ENCODE measurements at regions not wholly inside any gene's neighbourhood (a gene's known extent, or its start where the extent isn't known, plus 50 kb on each side); places are given as distances from the start of the nearest gene placed in this dataset.

- H3K4me3 ChIP-seq (replicated peaks in 1 of 2; ENCODE audit: low read depth in 1 of 2, low read length in 2 of 2) = no peak overlapping the region
- H4K20me1 ChIP-seq (ENCODE audit: insufficient read depth) = no peaks in the 10 kb centered on the region
- peaks cover 32% of the 10 kb centered on the region for H3K27me3 ChIP-seq (ENCODE audit: insufficient read depth, low read length)
- no peak overlapping the region for H3K9ac ChIP-seq (ENCODE audit: low read length)
- H3K4me1 ChIP-seq (ENCODE audit: control insufficient read depth in 1 of 2, insufficient read depth in 2 of 2, low read length in 2 of 2) = no peaks in the 10 kb centered on the region
- ChIA-PET RAD21 (ENCODE audit: low non-redundant PET in 1 of 2, low total read pairs in 2 of 2, uncharacterized antibody in 2 of 2, unreplicated experiment in 2 of 2) (no interaction called here), CTCF (no interaction called here), POLR2A (no interaction called here)
- H3K27ac ChIP-seq (ENCODE audit: low read depth, low read length) = no peak overlapping the region
- BruUV-seq (replicated peaks) = no TSS peak
- TF ChIP-seq ELF1 (IDR thresholded peaks at IDR 0.05; ENCODE audit: borderline replicate concordance, low read depth) = no peak
- TF ChIP-seq EZH2 (IDR thresholded peaks at IDR 0.05) = no peak
- TF ChIP-seq, protein P1, sequence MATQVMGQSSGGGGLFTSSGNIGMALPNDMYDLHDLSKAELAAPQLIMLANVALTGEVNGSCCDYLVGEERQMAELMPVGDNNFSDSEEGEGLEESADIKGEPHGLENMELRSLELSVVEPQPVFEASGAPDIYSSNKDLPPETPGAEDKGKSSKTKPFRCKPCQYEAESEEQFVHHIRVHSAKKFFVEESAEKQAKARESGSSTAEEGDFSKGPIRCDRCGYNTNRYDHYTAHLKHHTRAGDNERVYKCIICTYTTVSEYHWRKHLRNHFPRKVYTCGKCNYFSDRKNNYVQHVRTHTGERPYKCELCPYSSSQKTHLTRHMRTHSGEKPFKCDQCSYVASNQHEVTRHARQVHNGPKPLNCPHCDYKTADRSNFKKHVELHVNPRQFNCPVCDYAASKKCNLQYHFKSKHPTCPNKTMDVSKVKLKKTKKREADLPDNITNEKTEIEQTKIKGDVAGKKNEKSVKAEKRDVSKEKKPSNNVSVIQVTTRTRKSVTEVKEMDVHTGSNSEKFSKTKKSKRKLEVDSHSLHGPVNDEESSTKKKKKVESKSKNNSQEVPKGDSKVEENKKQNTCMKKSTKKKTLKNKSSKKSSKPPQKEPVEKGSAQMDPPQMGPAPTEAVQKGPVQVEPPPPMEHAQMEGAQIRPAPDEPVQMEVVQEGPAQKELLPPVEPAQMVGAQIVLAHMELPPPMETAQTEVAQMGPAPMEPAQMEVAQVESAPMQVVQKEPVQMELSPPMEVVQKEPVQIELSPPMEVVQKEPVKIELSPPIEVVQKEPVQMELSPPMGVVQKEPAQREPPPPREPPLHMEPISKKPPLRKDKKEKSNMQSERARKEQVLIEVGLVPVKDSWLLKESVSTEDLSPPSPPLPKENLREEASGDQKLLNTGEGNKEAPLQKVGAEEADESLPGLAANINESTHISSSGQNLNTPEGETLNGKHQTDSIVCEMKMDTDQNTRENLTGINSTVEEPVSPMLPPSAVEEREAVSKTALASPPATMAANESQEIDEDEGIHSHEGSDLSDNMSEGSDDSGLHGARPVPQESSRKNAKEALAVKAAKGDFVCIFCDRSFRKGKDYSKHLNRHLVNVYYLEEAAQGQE (IDR thresholded peaks at IDR 0.05; ENCODE audit: low read depth) = no peak
- no peak for TF ChIP-seq CEBPB (IDR thresholded peaks at IDR 0.05; ENCODE audit: low read depth)
- 0 out of 6 replicates have a peak, but pooled peaks of 1 of the 3 experiments have one; percentile 10 for TF ChIP-seq CTCF (IDR thresholded peaks at IDR 0.05 in 2 of 3, conservative IDR thresholded peaks at IDR 0.05 in 1 of 3; ENCODE audit: borderline replicate concordance in 1 of 3, insufficient read depth in 1 of 3, low read depth in 2 of 3, low read length in 2 of 3)
- TF ChIP-seq EZH2phosphoT487 (IDR thresholded peaks at IDR 0.05; ENCODE audit: borderline replicate concordance) = no peak
- intact Hi-C loops (cut with micrococcal nuclease) = no loop called here
- H2AFZ ChIP-seq (ENCODE audit: low read depth, low read length, poor library complexity, severe bottlenecking) = no peak overlapping the region
- DNase-seq (ENCODE audit: low read depth, low spot score) (no peak), ATAC-seq (no peak)
- H3K79me2 ChIP-seq (ENCODE audit: insufficient read depth, low read length) = no peaks in the 10 kb centered on the region
- H3K9me3 ChIP-seq (ENCODE audit: control insufficient read depth in 1 of 2, insufficient read depth in 1 of 2, low read depth in 1 of 2, low read length in 2 of 2) = no peaks in the 10 kb centered on the region
- no peaks in the 10 kb centered on the region for H3K9me2 ChIP-seq (ENCODE audit: insufficient read depth)
- no peak overlapping the region for H3K4me2 ChIP-seq (ENCODE audit: low read length)
- H3K36me3 ChIP-seq (ENCODE audit: control insufficient read depth in 1 of 2, insufficient read depth in 2 of 2, low read length in 2 of 2) = no peaks in the 10 kb centered on the region
Measured at GRCh38 chr5:2110137-2110933, 227.6 kb upstream of the IRX4 start.

All from HCT116 (cell line).